Psoas muscle (tissue), 7 donors: ENCODE measurements at regions not wholly inside any gene's neighbourhood (a gene's known extent, or its start where the extent isn't known, plus 50 kb on each side); places are given as distances from the start of the nearest gene placed in this dataset.

Experiments
- ATAC-seq, 4 donors: fragments of 200-7000 bp; cut with Tn5 transposase; one replicate each; pipeline ENCODE4 v1.9.1; 2020; ENCODE audit warnings: moderate library complexity in 3 of 4, mild to moderate bottlenecking in 2 of 4
- DNase-seq, 2 donors: peaks; one replicate each; pipeline ENCODE4 v3.0.0-alpha.2; 2020
- H3K27ac ChIP-seq: fragments of 200-600 bp; one replicate; pipeline ENCODE4 v1.8.0; 2022
- H3K27me3 ChIP-seq, 3 donors: fragments of 200-600 bp in 1 of 3; one replicate each; pipeline versions ENCODE4 v1.6.1 to v1.8.0; 2013 to 2022; ENCODE audit warnings: low read length in 2 of 3, mild to moderate bottlenecking in 2 of 3, moderate library complexity in 1 of 3; ENCODE audit not compliant: insufficient read depth in 3 of 3
- H3K36me3 ChIP-seq, 2 donors: fragments of 200-600 bp in 1 of 2; one replicate each; pipeline versions ENCODE4 v1.6.1 to v1.8.0; 2013 to 2022; ENCODE audit warnings: low read depth in 1 of 2, mild to moderate bottlenecking in 1 of 2, moderate library complexity in 1 of 2; ENCODE audit not compliant: insufficient read depth in 1 of 2
- H3K4me1 ChIP-seq: fragments of 200-600 bp; one replicate; pipeline ENCODE4 v1.8.0; 2022
- H3K4me3 ChIP-seq: fragments of 200-600 bp; one replicate; pipeline ENCODE4 v1.8.0; 2022; ENCODE audit warnings: mild to moderate bottlenecking
- H3K9me3 ChIP-seq: fragments of 200-600 bp; one replicate; pipeline ENCODE4 v1.8.0; 2022
- WGBS, 3 donors: extraction: QIAGEN DNeasy Blood & Tissue Kit; methylation state at CpG; one replicate each; pipeline versions ENCODE4 v1.1.6 to v1.1.7; 2013; 5-methylcytosine and 5-hydroxymethylcytosine counted together
- intact Hi-C, 2 donors: fragments of 100-400 bp; cut with DNase I; formaldehyde crosslinking; loops; one replicate each; pipeline versions ENCODE4 v1.11.0 to v1.14.2; 2022
- TF ChIP-seq, protein P1 (sequence below): fragments of 200-600 bp; IDR thresholded peaks from one replicate; pipeline ENCODE4 v1.8.0; 2022; ENCODE audit warnings: antibody characterized with exemption
- donor health status: healthy with polysubstance abuse.
- donor health status: DM: no; HTN: no; CAD: no; lungs with moderate emphysema.
- donor health status: Bipolar disorder and iron deficiency.
- donor health status: healthy.
- donor health status: DM: yes; HTN: yes; CAD: no.
- donor health status: DM: no; HTN: no; CAD: no.
- donor health status: DM: yes; HTN: yes; CAD: no.

DNA sequence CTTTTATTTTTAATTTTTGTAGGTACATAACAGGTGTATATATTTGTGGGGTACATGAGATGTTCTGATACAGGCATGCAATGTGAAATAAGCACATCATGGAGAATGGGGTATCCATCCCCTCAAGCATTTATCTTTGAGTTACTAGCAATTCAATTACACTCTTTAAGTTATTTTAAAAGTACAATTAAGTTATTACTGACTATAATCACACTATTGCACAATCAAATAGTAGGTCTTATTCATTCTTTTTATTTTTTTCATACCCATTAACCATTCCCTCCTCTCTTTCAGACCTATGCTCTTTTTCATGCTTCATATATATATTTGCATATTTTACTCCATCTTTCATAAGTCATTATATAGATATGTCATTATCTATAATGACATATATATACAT, 93.3 kb downstream of the MAGEB5 start:
- Histone ChIP-seq H3K27ac (no peak overlapping the region), H3K36me3 (no peaks in the 10 kb centered on the region), H3K4me1 (no peaks in the 10 kb centered on the region), H3K9me3 (no peaks in the 10 kb centered on the region), H3K4me3 (no peak overlapping the region), H3K27me3 (no peaks in the 10 kb centered on the region)
- DNase-seq (no peak), ATAC-seq (no peak)
- intact Hi-C loops = no loop called here
- TF ChIP-seq, protein P1, sequence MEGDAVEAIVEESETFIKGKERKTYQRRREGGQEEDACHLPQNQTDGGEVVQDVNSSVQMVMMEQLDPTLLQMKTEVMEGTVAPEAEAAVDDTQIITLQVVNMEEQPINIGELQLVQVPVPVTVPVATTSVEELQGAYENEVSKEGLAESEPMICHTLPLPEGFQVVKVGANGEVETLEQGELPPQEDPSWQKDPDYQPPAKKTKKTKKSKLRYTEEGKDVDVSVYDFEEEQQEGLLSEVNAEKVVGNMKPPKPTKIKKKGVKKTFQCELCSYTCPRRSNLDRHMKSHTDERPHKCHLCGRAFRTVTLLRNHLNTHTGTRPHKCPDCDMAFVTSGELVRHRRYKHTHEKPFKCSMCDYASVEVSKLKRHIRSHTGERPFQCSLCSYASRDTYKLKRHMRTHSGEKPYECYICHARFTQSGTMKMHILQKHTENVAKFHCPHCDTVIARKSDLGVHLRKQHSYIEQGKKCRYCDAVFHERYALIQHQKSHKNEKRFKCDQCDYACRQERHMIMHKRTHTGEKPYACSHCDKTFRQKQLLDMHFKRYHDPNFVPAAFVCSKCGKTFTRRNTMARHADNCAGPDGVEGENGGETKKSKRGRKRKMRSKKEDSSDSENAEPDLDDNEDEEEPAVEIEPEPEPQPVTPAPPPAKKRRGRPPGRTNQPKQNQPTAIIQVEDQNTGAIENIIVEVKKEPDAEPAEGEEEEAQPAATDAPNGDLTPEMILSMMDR = no peak

DNA sequence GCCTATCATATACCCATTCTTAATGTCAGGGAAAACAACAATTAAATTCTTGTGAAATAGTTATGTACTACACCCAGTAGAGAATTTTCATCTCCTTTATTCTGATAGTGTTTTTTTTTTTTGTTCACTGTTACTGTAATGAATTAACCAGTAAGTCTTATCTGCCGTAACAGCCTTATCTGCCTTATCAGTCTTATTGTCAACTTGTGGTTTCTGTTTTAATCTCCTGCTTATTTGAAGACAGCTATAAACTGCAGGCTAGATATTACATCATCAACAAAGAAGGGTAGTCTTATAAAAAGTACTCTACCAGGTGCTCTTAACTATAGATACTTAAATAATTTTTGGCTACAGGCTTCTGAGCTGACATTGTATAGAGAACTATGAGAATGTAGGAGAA, 79.5 kb downstream of the MAGEB5 start:
- no peaks in the 10 kb centered on the region for H3K4me1 ChIP-seq
- TF ChIP-seq, protein P1 = no peak
- H3K9me3 ChIP-seq = no peaks in the 10 kb centered on the region
- DNase-seq (no peak), ATAC-seq (no peak)
- no peak overlapping the region for H3K4me3 ChIP-seq
- H3K27ac ChIP-seq = no peak overlapping the region
- WGBS, 3 donors = 73 to 86% (median 75%) methylated on average over 1 of the region's 1 CpG
- peaks cover 0 to 5% (median 0%) of the 10 kb centered on the region in 3 donors for H3K27me3 ChIP-seq
- intact Hi-C loops = no loop called here
- no peaks in the 10 kb centered on the region for H3K36me3 ChIP-seq

DNA sequence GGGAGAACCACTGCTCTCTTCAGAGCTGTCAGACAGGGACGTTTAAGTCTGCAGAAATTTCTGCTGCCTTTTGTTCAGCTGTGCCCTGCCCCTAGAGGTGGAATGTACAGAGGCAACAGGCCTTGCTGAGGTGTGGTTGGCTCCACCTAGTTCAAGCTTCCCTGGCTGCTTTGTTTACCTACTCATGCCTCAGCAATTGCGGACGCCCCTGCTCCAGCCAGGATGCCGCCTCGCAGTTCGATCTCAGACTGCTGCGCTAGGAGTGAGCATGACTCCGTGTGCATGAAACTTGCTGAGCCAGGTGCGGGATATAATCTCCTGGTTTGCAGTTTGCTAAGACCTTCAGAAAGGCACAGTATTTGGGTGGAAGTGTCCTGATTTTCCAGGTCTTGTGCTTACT, 70.9 kb downstream of the MAGEB5 start:
- H3K4me1 ChIP-seq = no peaks in the 10 kb centered on the region
- no peak for DNase-seq
- intact Hi-C loops = no loop called here
- ATAC-seq = no peak
- no peaks in the 10 kb centered on the region for H3K27me3 ChIP-seq
- WGBS, 3 donors = 87 to 94% (median 88%) methylated on average over 8 to 9 of the region's 9 CpGs
- no peaks in the 10 kb centered on the region for H3K36me3 ChIP-seq
- H3K4me3 ChIP-seq = no peak overlapping the region
- no peak overlapping the region for H3K27ac ChIP-seq
- no peaks in the 10 kb centered on the region for H3K9me3 ChIP-seq
- TF ChIP-seq, protein P1 = no peak
